ENCODE measurements at regions not wholly inside any gene's neighbourhood (a gene's known extent, or its start where the extent isn't known, plus 50 kb on each side); places are given as distances from the start of the nearest gene placed in this dataset.

GRCh38 chr15:52980446-52980845 lies 190.3 kb upstream of the ONECUT1 start:
- Histone ChIP-seq H3K27me3 (ENCODE audit: control insufficient read depth, insufficient read depth, low read length) (0 out of 2 replicates have a peak, but pooled peaks cover 2% of the 10 kb centered on the region), H3K4me1 (ENCODE audit: control insufficient read depth, insufficient read depth, low read length) (no peaks in the 10 kb centered on the region), H3K4me3 (ENCODE audit: low read depth in 2 of 2, low read length in 2 of 2) (no peak overlapping the region), H3K9me3 (ENCODE audit: control insufficient read depth, insufficient read depth, low read depth, low read length) (no peaks in the 10 kb centered on the region), H3K27ac (ENCODE audit: low read length) (no peak overlapping the region), H3K36me3 (ENCODE audit: control insufficient read depth, insufficient read depth, low read length) (no peaks in the 10 kb centered on the region)
- no peak for TF ChIP-seq CTCF (IDR thresholded peaks at IDR 0.05)
- no peak for TF ChIP-seq TCF7L2 (IDR thresholded peaks at IDR 0.05; ENCODE audit: low read depth, low read length)
- TF ChIP-seq POLR2AphosphoS5 (IDR thresholded peaks at IDR 0.05; ENCODE audit: low read depth, low read length): no peak
- TF ChIP-seq SIN3A (IDR thresholded peaks at IDR 0.05; ENCODE audit: borderline replicate concordance, insufficient read depth, low read depth, low read length): no peak
- no peak for TF ChIP-seq REST (IDR thresholded peaks at IDR 0.05; ENCODE audit: insufficient read depth in 1 of 2, low read depth in 2 of 2, low read length in 1 of 2)
- ChIA-PET POLR2A (no interaction called here), CTCF (no interaction called here)
- DNase-seq (ENCODE audit: low read depth, low spot score) (no peak), ATAC-seq (no peak)
- intact Hi-C loops (cut with micrococcal nuclease; ENCODE audit: unreplicated experiment) (no loop called here), in situ Hi-C loops (cut with HindIII; ENCODE audit: low pct_unique_long_range_greater_than_20kb, low sequenced_read_pairs) (no loop called here)
- BruUV-seq (replicated peaks): no TSS peak

- ChIA-PET CTCF (no interaction called here), POLR2A (no interaction called here)
- DNase-seq (ENCODE audit: low read depth, low spot score): no peak
- no peaks in the 10 kb centered on the region; the same call in 1 of the 2 replicates for H3K27me3 ChIP-seq (ENCODE audit: control insufficient read depth, insufficient read depth, low read length)
- intact Hi-C loops (cut with micrococcal nuclease; ENCODE audit: unreplicated experiment) (no loop called here), in situ Hi-C loops (cut with HindIII; ENCODE audit: low pct_unique_long_range_greater_than_20kb, low sequenced_read_pairs) (no loop called here)
- no TSS peak for BruUV-seq (replicated peaks)
- H3K9me3 ChIP-seq (ENCODE audit: control insufficient read depth, insufficient read depth, low read depth, low read length): no peaks in the 10 kb centered on the region
- no peaks in the 10 kb centered on the region for H3K4me1 ChIP-seq (ENCODE audit: control insufficient read depth, insufficient read depth, low read length)
- TF ChIP-seq POLR2AphosphoS5 (IDR thresholded peaks at IDR 0.05; ENCODE audit: low read depth, low read length) (no peak), TCF7L2 (IDR thresholded peaks at IDR 0.05; ENCODE audit: low read depth, low read length) (no peak), CTCF (IDR thresholded peaks at IDR 0.05) (no peak), SIN3A (IDR thresholded peaks at IDR 0.05; ENCODE audit: borderline replicate concordance, insufficient read depth, low read depth, low read length) (no peak), REST (IDR thresholded peaks at IDR 0.05; ENCODE audit: insufficient read depth in 1 of 2, low read depth in 2 of 2, low read length in 1 of 2) (no peak)
- H3K27ac ChIP-seq (ENCODE audit: low read length): no peak overlapping the region
- no peak overlapping the region for H3K4me3 ChIP-seq (ENCODE audit: low read depth in 2 of 2, low read length in 2 of 2)
- H3K36me3 ChIP-seq (ENCODE audit: control insufficient read depth, insufficient read depth, low read length): no peaks in the 10 kb centered on the region
- no peak for ATAC-seq
Measured at GRCh38 chr15:52976516-52977075, 186.5 kb upstream of the ONECUT1 start.
